RPMI8226 (cell line): ENCODE measurements at regions not wholly inside any gene's neighbourhood (a gene's known extent, or its start where the extent isn't known, plus 50 kb on each side); places are given as distances from the start of the nearest gene placed in this dataset.
A peak's percentile ranks its signal among the peaks of the same experiment; 100 is the strongest.
"Not testable (repeated sequence)": the region's sequence is repeated elsewhere in the genome, so short reads cannot be mapped to it uniquely, and the experiment has no call there.

Experiments
- DNase-seq: peaks from one replicate; pipeline ENCODE4 v3.0.0-alpha.2; 2015

DNA sequence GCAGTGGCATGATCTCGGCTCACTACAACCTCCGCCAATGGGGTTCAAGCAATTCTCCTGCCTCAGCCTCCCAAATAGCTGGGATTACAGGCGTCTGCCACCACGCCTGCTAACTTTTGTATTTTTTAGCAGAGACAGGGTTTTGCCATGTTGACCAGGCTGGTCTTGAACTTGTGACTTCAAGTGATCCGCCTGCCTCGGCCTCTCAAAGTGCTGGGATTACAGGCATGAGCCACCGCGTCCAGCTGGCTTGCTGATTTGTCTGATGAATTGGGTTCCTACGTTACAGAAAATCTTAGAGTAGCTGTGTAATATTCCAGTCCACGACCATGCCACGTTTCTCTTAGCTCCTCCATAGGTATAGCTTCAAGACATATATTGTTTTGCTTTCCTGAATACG, 102.6 kb upstream of the OTOS start:
- DNase-seq, result not testable (repeated sequence)

DNA sequence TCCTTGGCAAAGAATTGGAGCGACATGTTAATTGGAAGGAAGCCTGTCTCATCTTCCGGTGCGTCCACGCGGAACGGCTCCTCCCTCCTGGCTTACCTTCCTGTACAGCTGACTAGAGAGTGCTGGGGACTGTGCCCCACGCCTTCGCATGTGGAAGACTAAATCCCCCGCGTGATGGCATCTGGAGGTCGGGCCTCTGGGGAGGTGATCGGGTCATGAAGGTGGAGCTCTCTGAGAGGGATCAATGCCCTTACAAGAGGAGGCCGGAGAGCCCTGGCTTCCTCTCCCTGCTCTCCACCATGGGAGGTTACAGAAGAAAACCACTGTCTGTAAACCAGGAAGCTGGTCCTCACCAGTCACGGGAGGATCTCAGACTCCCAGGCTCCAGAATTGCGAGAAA, 104.1 kb upstream of the OTOS start:
- DNase-seq, result no peak

DNA sequence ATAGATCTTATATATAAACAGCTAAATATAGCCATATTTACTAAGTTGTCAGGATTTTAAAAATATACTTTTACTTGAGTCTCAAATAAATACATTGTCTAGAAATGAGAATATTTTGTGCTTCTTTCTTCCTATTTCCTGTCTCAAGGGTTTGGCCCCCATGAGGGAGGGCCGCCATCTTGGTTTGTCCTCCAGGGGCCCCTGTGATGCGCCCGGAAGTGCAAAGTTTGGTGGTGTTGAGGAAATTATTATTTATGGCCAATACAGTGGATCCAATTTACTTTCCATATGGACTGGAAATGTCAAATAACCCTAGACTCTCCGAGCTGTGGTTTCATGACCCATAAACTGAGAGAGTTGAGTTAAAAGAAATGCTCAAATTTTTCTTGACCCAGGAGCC, 104.7 kb upstream of the OTOS start:
- DNase-seq, result no peak

DNA sequence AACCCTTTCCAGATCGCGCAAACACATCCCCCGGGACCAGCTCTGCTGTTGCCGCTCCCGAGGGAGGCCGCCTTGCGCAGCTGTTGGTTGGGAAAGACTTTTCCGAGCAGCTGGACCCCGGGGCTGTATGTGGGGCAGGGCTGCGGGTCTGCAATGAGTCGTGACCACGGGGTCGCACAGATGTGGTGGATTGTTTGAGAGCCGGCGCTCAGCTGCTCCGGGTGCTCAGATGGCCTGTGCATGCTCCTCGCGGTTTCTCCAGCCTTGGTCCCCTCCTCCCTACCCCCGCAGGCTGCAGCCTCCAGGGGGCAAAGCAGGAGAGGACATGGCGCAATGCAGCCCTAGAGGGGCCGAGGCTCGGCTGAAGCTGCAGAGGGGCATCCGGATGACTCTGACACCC, 105.2 kb upstream of the OTOS start:
- no peak for DNase-seq

DNA sequence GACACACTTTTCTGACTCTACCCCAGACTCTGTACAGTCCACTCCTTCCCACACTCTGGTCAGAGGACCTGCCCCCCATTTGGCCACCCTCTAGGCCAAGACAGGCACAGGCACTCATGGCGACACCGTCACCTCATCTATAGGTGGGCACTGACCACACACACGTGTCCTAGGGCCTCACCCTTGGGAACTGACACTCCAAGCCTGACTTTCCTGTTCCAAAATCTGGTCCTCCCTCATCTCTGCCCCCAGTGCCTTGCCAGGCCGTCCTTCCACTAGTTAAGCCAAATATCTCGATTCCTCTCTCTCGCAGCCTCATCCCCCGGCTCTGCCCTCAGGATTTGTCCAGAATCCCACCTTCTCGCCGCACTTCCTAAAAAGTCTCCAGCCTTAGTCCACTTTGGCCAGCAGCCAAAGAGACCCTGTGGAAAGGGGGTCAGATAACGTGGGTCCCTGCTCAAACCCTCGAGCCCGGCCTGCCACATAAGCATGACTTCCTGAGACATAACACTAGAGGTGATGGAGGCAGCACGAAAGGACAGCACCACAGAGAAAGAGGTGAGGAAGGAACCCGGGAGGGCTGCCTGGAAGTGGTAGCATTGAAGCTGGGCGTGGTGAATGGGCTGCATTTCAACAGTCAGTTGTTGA, 105.8 kb upstream of the OTOS start:
- DNase-seq, result no peak

DNA sequence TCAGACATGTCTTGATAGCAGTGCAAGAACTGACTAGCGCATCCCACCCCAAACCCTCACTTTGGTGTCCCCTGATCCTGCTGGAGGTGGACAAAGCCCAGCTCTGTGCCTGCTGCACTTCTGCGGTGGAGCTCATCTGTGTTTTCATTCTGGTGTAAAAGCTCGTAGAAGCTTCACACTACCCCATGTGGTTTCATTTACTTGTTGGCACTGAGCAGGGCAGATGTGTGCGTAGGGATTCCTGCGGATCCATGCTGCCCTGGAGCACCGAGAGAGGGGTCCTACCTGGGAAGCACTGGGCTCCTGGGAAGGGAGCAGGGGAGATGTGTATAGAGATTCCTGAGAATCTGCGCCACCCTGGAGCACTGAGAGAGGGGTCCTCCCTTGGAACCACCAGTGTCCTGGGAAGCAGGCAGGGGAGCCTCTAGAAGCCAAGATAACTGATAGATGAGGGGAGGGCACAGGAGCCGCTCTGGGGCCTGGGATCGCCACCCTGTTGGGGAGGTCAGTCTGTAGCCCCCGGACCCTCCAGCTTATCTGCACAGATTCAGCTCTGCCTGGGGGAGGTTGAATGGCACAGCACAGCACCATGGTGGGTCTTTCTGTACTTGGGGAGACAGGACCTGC, 106.9 kb upstream of the OTOS start:
- DNase-seq, result no peak

DNA sequence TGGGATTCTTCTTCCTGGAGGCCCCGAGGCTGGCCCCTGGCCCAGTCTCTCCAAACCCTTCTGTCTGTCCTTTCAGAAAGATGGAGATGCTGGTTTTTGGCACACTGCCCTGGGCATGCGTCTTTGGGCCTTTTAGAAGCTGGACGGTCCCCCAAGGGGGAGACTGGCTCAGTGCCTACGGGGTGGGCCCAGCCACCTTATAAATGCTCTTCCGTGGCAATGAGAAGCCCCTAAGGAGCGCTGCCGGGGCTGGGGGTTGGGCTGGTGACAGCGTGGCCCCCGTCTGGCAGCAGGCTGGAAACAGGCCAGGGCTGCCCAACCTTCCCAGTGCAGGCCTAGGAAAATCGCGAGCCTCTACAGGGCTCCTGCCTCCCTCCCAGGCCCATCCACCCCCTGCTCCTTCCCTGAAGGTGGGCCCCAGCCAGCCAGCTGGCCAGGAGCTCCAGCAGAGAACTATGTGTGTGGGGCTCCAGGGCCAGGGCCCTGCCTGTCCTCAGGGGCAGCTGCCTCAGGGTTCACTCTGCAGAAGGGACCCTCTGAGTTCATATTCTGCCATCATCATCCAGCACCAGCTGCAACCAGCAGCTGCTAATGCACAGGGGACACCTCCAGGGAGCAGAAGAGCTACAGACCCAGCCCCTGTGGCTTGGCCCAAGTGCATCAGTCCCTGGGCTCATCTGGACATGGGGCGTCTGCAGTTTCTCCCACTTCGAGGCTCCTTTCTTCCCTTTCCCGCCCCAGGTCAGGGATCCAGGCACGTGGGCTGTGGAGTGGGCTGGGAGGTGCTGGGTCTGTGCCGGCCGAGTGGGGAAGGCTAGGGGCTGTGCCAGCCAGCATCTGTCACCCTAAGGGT, 107.6 kb upstream of the OTOS start:
- no peak for DNase-seq

DNA sequence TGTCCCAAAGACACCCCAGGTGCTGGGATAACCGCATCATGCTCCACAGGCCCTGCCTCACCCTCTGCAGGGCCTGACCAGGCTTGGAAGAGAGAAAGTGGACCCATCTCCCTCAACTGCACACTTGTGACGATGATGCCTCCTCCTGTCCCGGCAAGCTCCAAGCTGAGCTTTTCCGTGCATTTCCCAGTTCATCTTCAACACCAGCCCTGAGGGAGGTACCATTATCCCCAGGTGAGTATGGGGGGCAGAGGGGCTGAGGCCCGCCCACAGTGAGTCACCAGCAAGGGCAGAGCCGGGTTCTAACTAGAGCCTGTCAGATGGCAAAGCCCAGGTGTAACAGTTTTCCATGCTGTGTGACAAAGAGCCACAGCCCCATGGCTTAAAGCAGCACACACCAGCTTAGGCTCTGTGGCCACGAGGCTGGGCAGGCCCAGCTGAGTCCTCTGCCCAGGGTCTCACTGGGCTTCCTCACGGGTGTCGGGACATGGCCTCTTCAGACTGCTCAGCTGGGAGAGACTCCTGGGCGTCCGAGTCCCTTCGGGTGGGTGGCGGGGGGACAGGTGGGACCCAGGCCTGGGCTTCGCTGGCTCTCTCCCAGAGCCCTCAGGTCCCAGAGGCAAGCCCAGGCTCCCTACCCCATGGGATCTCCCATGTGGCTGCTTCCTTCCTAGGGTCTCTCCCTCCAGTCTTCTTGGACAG, 108.4 kb upstream of the OTOS start:
- DNase-seq, result no peak

DNA sequence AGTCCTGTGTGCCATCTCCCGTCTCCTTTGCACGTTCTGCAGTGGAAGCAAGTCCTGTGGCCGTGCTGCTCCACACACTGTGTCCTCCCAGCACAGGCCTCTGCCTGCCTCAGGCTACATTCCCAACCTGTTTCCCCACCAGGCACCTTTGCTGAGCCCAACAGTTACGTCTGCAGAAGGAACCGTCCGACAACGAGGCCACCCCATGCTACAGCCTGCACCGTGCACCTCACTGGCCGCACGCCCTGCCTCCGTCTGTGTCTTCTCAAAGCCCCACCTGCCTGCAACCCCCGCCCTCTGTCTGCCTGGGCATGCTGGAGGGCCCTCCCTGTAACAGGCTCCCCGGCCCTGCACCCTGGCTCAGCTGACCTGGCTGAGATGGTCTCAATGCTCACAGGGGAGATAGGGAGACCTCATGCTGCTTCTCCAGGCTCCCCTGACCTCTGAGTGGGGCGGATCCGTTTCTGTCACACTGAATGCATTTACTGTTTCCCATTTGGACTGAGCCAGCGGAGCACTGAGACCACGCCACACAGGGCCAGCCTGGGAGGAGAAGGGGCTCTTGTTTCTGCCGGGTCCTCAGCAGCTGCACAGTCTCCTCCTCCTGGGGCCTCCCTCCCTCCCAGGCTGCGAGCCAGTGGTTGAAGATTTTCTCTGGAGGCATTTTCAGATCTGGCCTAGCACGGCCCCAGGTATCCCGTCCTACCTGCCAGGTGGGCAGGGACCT, 109.1 kb upstream of the OTOS start:
- DNase-seq, result no peak

DNA sequence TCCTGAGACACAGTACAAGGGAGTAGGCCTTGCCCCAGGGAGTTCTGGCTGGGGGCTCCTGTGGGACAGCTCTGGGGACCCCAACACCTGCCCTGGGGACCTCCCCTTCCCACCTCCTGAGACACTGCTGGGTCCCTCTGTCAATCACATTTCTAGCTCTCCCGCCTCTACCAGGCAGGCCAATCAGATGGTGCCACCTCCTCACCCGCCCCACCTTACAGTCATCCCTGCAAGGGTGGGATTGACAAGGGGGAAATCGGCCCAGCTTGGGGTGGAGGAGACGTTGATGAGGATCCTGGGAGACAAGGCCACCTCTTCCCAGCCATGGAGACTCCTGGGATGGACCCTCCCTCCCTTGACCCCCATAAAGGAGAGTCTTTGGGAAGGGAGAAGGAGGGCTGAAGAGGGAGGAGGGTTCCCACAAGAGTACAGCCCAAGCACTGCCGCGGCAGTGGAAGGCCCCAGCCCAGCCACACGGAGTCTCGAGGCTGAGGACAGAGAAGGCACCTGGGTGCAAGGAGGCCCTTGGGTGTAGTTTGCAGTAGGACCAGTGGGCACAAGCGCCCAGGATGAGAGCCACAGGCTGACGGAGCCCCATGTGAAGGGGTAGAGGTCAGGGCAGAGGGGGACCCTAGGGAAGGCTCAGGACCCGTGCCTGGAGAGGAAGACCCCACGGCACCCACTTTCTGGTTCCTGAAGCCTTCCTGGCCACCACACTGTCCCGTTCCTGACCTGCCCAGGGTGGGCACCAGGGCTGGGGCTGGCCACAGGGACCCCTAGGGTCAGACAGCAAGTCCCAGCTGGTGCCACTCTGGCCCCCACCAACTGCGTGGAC, 109.9 kb upstream of the OTOS start:
- DNase-seq, result no peak

DNA sequence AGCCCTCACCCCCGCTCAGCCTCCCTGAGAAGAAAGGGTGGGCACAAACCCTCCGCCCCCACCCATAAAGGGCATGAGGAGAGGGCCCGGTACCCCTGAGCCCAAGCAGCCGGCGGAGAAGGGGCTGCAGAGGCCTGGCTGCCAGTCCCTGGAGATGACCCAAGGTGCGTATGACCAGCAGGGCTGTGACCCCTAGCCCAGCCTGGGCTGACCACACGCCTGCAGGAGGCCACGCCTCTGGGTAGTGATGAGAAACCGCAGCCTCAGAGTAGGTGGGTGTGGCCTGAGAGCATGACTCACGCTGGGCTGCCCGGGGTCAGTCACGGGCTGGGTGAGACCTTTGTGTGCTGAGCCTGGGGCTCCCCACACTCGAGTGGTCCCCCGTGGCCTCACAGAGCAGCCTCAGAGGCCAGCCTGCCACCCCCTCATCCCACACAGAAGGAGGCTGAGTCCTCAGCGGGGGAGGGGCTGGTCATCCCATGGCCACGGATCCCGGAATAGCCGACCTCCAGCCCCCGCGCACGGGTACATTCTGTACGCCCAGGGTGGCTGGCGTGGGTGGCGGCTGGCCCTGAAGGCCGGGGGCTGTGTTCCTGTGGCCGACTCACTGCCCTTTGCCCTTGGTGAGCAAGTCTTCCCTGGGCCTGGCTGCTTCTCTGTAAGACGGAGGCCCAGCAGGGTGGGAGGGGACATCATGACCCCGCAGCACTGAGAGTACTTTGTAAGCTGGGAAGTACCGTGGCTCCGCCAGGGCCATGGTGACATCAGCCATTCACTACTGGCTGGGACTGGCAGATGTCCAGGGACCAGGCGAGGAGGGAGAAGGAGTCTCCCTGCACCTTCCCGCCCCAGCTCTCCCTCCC, 110.8 kb upstream of the OTOS start:
- DNase-seq, result peak; percentile 60

DNA sequence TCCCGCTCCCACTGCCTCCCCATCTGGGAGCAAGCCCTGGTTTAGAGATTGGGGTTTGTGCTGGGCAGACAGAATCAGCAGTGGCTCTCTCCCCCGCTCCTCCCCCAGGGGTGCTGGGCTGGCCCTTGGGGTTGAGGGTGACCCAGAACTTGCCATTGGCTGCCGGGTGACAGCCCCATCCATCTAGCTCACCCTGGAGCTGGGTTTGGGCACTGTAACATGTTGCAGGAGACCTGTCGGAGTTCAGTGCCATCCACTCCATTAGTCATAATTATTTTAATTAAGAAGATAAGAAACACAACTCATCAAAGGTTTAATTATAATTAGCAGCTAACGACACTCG, 111.4 kb upstream of the OTOS start:
- no peak for DNase-seq

DNA sequence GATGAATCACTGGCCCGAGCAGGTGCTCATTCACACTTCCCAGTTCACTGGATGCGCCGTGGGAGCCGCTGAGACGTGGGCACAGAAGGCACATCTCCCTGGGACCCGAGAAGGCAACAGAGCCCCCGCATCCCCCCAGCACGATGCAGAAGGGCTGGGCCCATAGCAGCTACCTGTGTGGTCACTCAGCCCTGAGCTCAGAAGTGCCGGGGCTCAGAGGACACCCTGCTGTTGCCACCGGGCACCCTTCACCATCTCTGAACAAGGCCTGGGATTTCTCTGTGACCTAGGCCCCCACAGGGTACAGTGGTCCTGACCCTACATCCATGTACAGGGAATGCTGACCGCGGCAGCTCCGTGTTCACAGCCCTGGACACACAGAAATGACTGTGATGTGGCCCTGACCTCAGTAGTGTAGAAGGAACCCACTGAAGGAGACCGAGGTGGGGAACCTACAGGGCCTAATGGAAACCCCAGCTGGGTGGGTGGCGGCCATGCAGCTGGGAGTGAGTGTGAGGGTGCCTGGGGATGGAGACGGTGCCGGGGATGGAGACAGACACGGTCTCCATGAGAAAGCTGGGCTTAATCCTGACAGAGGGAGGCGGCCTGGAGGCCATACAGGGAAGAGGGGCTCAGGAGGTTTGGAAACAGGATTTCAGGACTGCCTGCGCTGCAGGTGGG, 111.9 kb upstream of the OTOS start:
- DNase-seq, result no peak

DNA sequence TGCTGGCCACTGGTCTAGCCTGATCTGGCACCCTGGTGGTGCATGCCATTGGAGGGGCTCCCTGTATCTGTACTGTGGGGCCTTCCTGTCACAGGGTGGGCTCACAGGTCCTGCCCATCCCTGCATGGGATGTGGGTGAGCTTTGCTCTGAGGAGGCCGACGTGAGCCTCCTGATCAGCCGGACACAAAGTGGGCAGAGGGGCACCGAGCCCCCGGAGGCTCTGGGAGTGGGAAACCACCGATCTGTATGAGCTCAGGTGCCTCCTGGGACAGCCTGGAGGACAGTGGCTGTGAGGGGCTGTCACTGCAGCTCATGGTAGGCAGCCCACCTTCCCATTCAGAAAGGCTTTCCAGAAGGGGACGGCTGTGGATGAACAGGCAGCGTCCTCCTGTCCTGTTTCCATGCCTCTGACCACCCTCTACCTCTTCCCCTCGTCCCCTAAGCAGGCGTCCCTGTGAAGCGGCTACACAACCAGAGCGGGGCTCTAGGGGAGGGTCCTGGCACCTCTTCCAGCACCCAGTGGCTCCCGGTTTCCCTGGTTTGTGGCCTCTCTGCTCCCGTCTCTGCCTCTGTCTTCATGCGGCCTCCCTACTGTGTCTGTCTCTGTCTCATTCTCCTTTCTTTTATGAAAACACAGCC, 112.5 kb upstream of the OTOS start:
- no peak for DNase-seq

DNA sequence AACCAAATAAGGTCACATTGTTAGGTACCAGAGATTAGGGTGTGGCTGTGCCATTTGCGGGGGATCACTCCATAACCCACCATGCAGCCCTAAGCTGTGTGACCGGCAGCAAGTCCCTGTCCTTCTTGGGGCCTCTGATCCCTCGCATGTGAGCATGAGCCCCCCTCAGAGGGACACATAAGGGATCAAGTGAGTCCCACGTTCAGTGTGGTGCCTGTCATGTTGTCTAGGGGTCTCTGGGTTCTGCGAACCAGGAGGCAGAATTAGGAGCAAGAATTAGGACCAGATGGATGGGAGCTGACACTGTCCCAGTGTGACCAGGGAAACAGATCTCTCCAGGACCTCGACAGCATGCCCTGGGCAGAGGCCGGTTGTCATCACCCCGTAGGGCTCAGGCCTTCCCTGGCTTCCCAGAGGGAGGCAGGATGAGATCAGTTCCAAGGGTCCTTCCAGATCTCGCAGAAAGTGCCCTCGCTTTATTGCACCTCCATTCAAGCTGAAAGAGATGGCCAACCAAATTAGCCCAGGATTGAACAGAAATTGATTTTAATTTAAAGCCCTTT, 113.2 kb upstream of the OTOS start:
- DNase-seq, result no peak

DNA sequence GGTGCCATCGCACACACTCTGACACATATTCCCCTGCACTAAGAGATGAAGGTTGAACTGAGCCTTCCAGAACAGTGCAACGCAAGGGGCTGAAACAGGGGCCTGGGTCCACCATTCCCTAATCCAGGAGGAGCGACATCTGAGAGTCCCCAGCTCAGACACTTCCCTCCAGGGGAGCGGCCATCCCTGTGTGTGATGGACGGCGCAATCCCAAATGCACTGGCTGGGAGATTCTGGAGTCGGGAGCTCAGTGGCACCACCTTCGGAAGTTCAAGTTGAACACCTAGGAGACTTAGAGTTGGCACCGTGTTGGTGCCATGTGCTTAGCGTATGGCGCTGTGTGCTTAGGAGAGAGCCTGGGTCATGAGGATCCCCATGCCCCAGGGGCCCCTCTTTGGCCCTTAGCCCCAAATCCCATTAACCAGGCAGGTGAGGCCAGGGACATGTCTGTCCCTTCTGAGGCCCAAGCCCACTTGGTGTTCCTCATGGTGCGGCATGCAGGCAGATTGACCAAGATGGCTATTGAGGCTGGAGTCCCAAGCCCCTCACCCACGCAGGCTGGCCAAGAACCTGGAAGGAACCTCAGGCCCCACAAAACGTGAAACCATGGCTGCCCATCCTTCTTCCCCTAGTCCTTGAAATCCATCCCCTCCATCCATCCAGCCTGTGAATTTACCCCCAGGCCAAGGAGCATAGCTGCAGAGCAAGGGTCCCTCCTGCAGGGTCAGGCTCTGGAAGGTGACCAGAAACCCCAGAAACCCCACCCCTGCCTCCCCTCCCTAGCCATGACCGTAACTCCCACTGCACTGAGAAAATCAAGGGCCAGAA, 114.1 kb upstream of the OTOS start:
- DNase-seq, result no peak

DNA sequence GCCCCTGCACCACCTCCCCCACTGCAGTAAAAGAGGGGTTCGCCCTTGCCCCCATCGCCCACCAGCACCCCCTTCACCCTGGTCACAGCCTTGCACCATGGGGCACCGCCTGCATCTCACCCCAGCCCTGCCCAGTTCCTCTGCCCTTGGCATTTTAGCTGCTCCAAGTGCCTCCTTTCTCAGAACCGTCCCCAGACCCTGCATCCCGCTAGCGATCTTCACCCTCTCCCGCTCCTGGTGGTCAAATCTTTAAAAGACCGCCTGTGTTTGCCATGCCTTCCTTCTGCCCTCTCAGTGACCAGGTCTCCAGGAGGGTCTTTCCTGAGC, 114.7 kb upstream of the OTOS start:
- no peak for DNase-seq

DNA sequence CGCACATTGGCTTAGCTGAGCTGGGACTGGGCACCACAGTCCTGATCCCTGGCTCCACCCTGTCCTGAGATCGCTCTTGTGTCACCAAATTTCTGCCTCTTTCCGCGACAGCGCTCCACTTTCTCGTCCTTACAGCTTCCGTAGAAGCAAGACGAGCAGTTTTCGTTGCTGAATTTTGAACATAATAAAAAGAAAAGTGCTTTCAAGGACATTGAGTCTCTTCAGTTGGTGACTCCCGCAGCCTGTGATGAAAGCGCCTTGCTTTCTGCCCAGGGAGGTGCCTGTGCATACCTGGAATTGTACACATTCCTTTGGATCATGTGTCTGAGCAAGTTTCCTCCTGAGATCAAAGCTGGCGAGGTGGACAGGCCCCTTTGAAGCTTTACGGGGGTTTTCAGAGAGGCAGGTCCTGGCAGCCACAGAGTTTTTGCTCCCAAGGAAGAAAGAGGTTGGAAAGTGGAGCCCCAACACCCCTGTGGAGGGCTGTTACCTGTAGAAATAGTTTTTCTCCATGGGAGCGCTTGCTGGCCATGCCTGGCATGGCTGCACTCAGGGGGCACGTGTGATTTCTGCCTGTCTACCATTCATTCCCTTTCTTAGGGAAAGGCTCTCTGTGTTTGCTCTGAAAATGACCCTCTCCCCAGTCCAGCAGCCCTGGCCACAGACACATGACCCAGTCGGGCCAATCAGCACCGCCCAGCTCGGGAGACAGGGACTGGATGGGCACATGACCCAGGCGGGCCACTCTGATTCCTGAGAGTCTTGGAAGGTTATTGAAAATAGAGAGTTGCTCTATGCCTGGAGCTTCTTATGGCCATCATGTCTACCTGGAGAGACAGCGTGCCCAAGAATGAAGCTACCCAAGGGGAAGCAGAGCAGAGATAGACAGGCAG, 115.6 kb upstream of the OTOS start:
- DNase-seq, result no peak
